HepG2 (cell line): ENCODE measurements at regions not wholly inside any gene's neighbourhood (a gene's known extent, or its start where the extent isn't known, plus 50 kb on each side); places are given as distances from the start of the nearest gene placed in this dataset.

Experiments
- POLR2A ChIP-seq, 2 experiments: IDR thresholded peaks; 2 replicates each; pipeline ENCODE4 v1.6.1; 2011; ENCODE audit warnings: low read depth in 2 of 2, low read length in 2 of 2, mild to moderate bottlenecking in 1 of 2, moderate library complexity in 1 of 2; ENCODE audit not compliant: insufficient read depth in 1 of 2
- POLR2AphosphoS5 ChIP-seq: IDR thresholded peaks from 2 replicates; pipeline ENCODE4 v1.6.1; 2012; ENCODE audit warnings: low read depth, low read length
- ZKSCAN8 ChIP-seq: IDR thresholded peaks from 2 replicates; pipeline ENCODE4 v1.6.1; 2016; ENCODE audit warnings: borderline replicate concordance, missing genetic modification reagents, missing compliant biosample characterization
- ZNF232 ChIP-seq: sonication (generic); formaldehyde crosslinking; IDR thresholded peaks from 2 replicates; pipeline ENCODE4 v1.4.0; 2020; ENCODE audit warnings: missing genetic modification reagents, borderline replicate concordance
- TF ChIP-seq, protein P1 (sequence below): sonication (generic); formaldehyde crosslinking; IDR thresholded peaks from 2 replicates; pipeline ENCODE4 v1.5.0; 2020; ENCODE audit warnings: missing genetic modification reagents
- TF ChIP-seq, protein P2 (sequence below): sonication (generic); formaldehyde crosslinking; IDR thresholded peaks from 2 replicates; pipeline ENCODE4 v1.8.0; 2022; ENCODE audit warnings: missing genetic modification reagents, mild to moderate bottlenecking, borderline replicate concordance

DNA sequence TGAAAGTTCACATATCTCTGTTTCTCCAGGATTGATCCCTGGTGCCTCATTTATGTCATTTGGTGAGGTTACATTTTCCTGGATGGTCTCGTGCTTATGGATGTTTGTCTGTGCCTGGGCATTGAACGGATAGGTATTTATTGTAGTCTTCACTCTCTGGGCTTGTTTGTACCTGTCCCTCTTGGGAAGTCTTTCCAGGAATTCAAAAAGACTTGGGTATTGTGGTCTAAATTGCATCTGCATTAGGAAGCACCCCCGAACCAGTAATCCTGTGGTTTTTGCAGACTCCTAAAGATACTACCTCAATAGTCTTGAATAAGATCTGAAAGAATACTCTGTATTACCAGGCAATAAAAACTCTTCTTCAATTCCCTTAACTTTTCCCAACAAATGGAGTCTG lies 720.8 kb downstream of the SLC6A15 start:
- no peak for TF ChIP-seq ZNF232 (CRISPR knock-in tag)
- TF ChIP-seq, protein P1, sequence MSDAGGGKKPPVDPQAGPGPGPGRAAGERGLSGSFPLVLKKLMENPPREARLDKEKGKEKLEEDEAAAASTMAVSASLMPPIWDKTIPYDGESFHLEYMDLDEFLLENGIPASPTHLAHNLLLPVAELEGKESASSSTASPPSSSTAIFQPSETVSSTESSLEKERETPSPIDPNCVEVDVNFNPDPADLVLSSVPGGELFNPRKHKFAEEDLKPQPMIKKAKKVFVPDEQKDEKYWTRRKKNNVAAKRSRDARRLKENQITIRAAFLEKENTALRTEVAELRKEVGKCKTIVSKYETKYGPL (CRISPR knock-in tag): no peak
- no peak for TF ChIP-seq ZKSCAN8 (CRISPR knock-in tag)
- no peak for TF ChIP-seq POLR2AphosphoS5
- TF ChIP-seq POLR2A (IDR thresholded peaks at IDR 0.05; ENCODE audit: insufficient read depth in 1 of 2, low read depth in 2 of 2, low read length in 2 of 2): no peak
- TF ChIP-seq, protein P2, sequence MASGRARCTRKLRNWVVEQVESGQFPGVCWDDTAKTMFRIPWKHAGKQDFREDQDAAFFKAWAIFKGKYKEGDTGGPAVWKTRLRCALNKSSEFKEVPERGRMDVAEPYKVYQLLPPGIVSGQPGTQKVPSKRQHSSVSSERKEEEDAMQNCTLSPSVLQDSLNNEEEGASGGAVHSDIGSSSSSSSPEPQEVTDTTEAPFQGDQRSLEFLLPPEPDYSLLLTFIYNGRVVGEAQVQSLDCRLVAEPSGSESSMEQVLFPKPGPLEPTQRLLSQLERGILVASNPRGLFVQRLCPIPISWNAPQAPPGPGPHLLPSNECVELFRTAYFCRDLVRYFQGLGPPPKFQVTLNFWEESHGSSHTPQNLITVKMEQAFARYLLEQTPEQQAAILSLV (CRISPR knock-in tag): no peak
